ENCODE measurements at regions not wholly inside any gene's neighbourhood (a gene's known extent, or its start where the extent isn't known, plus 50 kb on each side); places are given as distances from the start of the nearest gene placed in this dataset.
"Not testable (repeated sequence)": the region's sequence is repeated elsewhere in the genome, so short reads cannot be mapped to it uniquely, and the experiment has no call there.

DNA sequence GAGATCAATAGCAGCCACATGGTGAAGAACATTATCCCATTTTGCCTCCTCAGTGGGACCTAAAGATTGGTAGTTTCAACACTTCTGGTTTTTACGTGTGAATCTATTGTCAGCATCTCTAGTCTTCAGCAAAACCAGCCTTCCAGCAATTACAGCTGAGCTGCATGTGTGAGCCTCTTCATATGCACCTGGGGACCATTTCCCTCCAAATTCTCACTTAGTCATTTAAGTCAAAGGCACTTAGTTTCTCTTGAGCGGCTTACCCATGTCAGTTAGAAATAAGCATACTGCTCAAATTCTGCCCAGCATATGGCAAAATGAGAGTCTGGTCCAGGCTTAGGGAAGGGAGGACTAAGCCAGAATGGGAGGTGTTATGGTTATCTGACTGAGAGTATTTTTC lies 99.7 kb upstream of the NXPH2 start:
- H3K27ac ChIP-seq (replicated peaks in 1 of 4), result no peak overlapping the region
- H3K4me3 ChIP-seq, result no peak overlapping the region
- no peaks in the 10 kb centered on the region for H3K36me3 ChIP-seq
- no peaks in the 10 kb centered on the region for H3K9me3 ChIP-seq
- DNase-seq (ENCODE audit: extremely low spot score), result no peak
- H3K4me1 ChIP-seq, result no peaks in the 10 kb centered on the region
- 100% methylated on average over 2 of the region's 2 CpGs for WGBS
- no peak for TF ChIP-seq POLR2AphosphoS5 (IDR thresholded peaks at IDR 0.05)
- no peak for TF ChIP-seq EP300 (IDR thresholded peaks at IDR 0.05)
- TF ChIP-seq POLR2A (IDR thresholded peaks at IDR 0.05; ENCODE audit: low read depth), result no peak
- TF ChIP-seq, protein P1, sequence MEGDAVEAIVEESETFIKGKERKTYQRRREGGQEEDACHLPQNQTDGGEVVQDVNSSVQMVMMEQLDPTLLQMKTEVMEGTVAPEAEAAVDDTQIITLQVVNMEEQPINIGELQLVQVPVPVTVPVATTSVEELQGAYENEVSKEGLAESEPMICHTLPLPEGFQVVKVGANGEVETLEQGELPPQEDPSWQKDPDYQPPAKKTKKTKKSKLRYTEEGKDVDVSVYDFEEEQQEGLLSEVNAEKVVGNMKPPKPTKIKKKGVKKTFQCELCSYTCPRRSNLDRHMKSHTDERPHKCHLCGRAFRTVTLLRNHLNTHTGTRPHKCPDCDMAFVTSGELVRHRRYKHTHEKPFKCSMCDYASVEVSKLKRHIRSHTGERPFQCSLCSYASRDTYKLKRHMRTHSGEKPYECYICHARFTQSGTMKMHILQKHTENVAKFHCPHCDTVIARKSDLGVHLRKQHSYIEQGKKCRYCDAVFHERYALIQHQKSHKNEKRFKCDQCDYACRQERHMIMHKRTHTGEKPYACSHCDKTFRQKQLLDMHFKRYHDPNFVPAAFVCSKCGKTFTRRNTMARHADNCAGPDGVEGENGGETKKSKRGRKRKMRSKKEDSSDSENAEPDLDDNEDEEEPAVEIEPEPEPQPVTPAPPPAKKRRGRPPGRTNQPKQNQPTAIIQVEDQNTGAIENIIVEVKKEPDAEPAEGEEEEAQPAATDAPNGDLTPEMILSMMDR (IDR thresholded peaks at IDR 0.05), result no peak
- intact Hi-C loops (cut with DNase I), result no loop called here
- H3K27me3 ChIP-seq, result no peaks in the 10 kb centered on the region

DNA sequence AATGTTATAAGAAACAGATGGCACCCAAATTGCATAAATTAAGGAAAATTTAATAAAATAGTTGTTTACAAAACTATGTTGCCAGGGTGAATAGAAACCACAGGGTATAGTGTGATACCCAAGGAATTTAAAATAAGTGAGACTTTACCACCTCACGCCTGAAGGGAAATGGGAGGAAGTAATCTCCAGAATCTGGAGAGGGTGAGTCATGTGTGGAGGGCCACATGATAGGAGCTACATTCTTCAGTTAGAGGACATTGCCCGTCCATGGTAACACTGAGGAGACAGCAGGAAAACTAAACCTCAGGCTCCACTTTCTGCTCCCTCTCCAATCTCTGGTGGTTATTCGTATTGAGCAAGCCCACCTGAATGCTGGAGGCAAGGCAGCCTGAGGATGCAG lies 97.2 kb upstream of the NXPH2 start:
- DNase-seq (ENCODE audit: extremely low spot score), result no peak
- no peaks in the 10 kb centered on the region for H3K9me3 ChIP-seq
- no peak overlapping the region for H3K27ac ChIP-seq (replicated peaks in 1 of 4)
- TF ChIP-seq POLR2AphosphoS5 (IDR thresholded peaks at IDR 0.05) (no peak), EP300 (IDR thresholded peaks at IDR 0.05) (no peak), POLR2A (IDR thresholded peaks at IDR 0.05; ENCODE audit: low read depth) (no peak)
- TF ChIP-seq, protein P1 (IDR thresholded peaks at IDR 0.05), result no peak
- WGBS, result 83% methylated on average over 3 of the region's 3 CpGs
- H3K4me1 ChIP-seq, result no peaks in the 10 kb centered on the region
- H3K4me3 ChIP-seq, result no peak overlapping the region
- no peaks in the 10 kb centered on the region for H3K36me3 ChIP-seq
- intact Hi-C loops (cut with DNase I), result no loop called here
- H3K27me3 ChIP-seq, result no peaks in the 10 kb centered on the region

DNA sequence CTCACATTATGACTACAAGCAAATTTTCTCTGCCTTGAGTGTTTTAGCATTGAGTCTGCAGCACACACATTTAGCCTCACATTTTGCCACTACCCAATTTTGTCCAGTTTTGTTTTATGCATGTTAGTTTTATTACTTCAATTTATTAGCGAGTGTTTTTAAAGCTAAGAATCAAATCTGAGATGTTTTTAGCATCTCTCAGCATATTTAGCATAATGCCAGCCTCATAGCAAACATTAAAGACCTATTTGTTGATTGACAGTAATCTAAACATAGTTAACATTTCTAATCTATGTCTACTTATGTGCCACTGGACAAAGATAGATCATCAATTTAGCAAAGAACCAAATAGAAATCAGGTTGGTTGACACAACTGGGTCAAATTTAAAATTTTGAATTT lies 94.1 kb upstream of the NXPH2 start:
- H3K27ac ChIP-seq (replicated peaks in 1 of 4), result no peak overlapping the region
- no peaks in the 10 kb centered on the region for H3K27me3 ChIP-seq
- DNase-seq (ENCODE audit: extremely low spot score), result no peak
- no peak for TF ChIP-seq EP300 (IDR thresholded peaks at IDR 0.05)
- intact Hi-C loops (cut with DNase I), result no loop called here
- H3K4me1 ChIP-seq, result no peaks in the 10 kb centered on the region
- H3K36me3 ChIP-seq, result no peaks in the 10 kb centered on the region
- no peak overlapping the region for H3K4me3 ChIP-seq
- WGBS, result 83% methylated on average over 1 of the region's 1 CpG
- H3K9me3 ChIP-seq, result no peaks in the 10 kb centered on the region

DNA sequence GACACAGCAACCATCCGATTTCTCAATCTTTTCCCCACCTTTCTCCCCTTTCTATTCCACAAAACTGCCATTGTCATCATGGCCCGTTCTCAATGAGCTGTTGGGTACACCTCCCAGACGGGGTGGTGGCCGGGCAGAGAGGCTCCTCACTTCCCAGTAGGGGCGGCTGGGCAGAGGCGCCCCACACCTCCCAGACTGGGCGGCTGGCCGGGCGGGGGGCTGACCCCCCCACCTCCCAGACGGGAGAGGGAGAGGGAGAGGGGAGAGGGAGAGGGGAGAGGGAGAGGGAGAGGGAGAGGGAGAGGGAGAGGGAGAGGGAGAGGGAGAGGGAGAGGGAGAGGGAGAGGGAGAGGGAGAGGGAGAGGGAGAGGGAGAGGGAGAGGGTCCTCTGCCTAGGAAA lies 91.9 kb upstream of the NXPH2 start:
- H3K4me3 ChIP-seq; H3K36me3 ChIP-seq; H3K4me1 ChIP-seq; H3K27me3 ChIP-seq; intact Hi-C loops (cut with DNase I); H3K9me3 ChIP-seq; H3K27ac ChIP-seq (replicated peaks in 1 of 4); DNase-seq (ENCODE audit: extremely low spot score): not testable (repeated sequence)
- WGBS, result 80% methylated on average over 8 of the region's 10 CpGs

DNA sequence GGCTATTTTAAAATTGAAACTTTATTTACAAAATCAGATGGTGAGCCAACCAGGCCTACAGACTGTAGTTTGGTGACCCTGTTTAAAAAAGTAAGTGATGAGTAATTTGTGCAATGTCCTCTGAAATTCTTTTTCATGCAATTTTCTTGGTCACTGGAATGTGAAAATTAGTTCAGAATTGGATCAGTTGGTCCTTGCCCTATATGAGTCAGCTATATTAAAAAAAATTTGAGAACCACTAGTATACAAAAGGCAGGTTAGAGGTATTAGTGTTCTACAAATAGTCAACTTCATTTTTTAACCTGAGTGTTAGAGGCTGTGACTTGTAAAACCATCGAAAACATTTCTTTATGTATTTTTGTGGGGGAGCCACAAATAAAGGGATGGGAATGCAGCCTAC lies 91.1 kb upstream of the NXPH2 start:
- Histone ChIP-seq H3K27me3 (no peaks in the 10 kb centered on the region), H3K9me3 (no peaks in the 10 kb centered on the region), H3K4me3 (no peak overlapping the region), H3K27ac (replicated peaks in 1 of 4) (no peak overlapping the region), H3K36me3 (no peaks in the 10 kb centered on the region), H3K4me1 (no peaks in the 10 kb centered on the region)
- WGBS, result 94% methylated on average over 1 of the region's 1 CpG
- no peak for DNase-seq (ENCODE audit: extremely low spot score)
- intact Hi-C loops (cut with DNase I), result no loop called here
- TF ChIP-seq, protein P1 (IDR thresholded peaks at IDR 0.05), result no peak
- TF ChIP-seq POLR2A (IDR thresholded peaks at IDR 0.05; ENCODE audit: low read depth), result no peak
- no peak for TF ChIP-seq POLR2AphosphoS5 (IDR thresholded peaks at IDR 0.05)
- no peak for TF ChIP-seq EP300 (IDR thresholded peaks at IDR 0.05)

DNA sequence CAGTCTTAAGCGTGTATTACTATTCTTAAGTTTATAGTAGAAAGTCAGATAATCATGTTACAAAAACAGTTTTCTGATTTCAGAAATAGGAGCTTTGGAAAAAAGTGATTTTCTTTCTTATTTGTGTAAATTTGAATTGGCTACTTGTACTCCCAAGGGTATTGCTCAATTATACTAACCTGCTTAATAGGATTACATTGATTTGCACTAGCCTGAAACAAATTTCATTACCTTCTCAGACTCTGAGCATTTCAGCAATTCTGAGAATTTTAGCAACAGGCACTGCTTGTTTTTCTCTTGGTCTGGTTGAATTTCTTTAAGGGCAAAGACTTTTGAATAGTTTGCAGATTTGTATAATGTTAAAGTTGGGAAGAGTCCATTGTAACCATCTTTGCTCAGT lies 87.2 kb upstream of the NXPH2 start:
- WGBS, result 82% methylated on average over 1 of the region's 1 CpG
- H3K27ac ChIP-seq (replicated peaks in 1 of 4), result no peak overlapping the region
- H3K36me3 ChIP-seq, result no peaks in the 10 kb centered on the region
- H3K27me3 ChIP-seq, result no peaks in the 10 kb centered on the region
- intact Hi-C loops (cut with DNase I), result no loop called here
- no peak overlapping the region for H3K4me3 ChIP-seq
- DNase-seq (ENCODE audit: extremely low spot score), result no peak
- TF ChIP-seq POLR2AphosphoS5 (IDR thresholded peaks at IDR 0.05) (no peak), POLR2A (IDR thresholded peaks at IDR 0.05; ENCODE audit: low read depth) (no peak), EP300 (IDR thresholded peaks at IDR 0.05) (no peak)
- TF ChIP-seq, protein P1 (IDR thresholded peaks at IDR 0.05), result no peak
- H3K4me1 ChIP-seq, result no peaks in the 10 kb centered on the region
- no peaks in the 10 kb centered on the region for H3K9me3 ChIP-seq

Measured in esophagus muscularis mucosa (tissue), 4 donors.